Kidney capillary endothelial cell (primary cell): ENCODE measurements at regions not wholly inside any gene's neighbourhood (a gene's known extent, or its start where the extent isn't known, plus 50 kb on each side); places are given as distances from the start of the nearest gene placed in this dataset.

Experiments used
- DNase-seq: peaks from one replicate; pipeline ENCODE4 v3.0.0-alpha.2; 2018; ENCODE audit warnings: low spot score

DNA sequence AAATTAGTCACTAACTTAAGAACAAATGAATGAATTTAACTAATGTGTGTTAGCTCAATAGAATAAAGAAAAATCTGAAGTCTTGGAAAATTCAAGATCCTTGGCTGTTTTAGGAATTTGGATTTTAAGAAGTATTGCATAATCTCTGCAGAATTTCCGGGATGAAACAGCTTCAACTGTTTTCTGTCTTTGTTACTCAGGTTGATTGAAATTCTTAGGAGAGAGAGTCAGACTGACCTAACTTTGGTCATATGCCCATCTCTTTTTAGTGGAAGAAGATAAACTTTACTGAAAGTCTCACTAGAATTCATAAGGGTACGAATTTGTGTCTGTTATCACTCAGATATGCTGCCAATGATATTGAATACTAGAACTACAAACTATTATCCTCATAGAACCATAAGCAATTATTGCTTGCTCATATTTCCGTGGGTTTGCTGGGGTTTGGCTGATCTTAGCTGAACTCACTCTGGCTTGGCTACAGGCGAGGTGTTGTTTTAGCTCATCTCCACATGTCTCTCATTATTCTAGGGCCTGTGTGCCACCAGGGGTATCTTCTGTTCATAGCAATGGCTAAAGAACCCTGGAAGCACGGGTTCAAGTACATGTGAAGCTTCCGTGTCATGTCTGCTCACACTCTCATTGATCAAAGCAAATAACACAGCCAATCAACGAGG, 257.4 kb upstream of the NOVA1 start:
- no peak for DNase-seq

GRCh38 chr14:26856876-26857518, 259.2 kb upstream of the NOVA1 start:
- DNase-seq = no peak

DNA sequence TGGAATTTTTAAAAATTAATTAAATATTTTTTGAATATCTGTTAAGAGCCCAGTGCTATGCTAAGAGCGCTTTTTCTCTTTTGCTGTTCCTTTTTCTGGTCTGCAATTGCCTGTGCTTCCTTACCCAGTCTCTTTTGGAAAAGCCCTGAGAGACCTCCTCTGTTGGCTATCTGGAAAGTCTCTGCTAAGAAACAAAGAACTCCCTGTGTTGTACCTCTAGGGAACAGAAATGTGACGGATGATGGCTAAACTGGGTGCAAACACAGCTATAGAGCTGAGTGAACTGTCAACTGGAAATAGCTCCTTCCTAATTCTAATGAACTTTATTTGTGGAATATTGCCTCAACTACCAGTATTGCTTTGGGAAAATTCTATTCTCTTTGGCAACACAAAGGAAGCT, 261.6 kb upstream of the NOVA1 start:
- no peak for DNase-seq

DNA sequence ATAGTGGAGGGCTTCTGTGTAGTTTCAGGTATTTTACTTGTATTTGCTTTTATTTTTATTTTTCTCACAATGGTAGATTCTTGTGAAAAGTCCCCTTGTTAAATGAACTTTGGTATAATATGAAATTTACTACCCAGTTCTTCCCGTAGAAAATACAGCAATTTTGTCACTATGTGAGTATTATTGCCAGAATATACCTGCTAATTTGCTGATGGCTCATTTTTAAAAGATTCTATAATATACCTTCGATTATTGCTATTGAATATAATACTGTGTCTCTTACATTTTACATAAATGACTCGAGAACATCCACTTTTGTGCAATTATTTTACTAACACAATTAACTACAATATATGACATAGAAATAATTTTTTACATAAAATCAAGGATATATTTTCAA, 262.3 kb upstream of the NOVA1 start:
- DNase-seq = no peak

- no peak for DNase-seq
Observed at GRCh38 chr14:26863736-26864135, 265.9 kb upstream of the NOVA1 start.

- DNase-seq = no peak
Observed at GRCh38 chr14:26866721-26867120, 268.9 kb upstream of the NOVA1 start.

- DNase-seq = no peak
Observed at GRCh38 chr14:26867171-26867757, 269.4 kb upstream of the NOVA1 start.

- no peak for DNase-seq
Observed at GRCh38 chr14:26870096-26870495, 272.3 kb upstream of the NOVA1 start.

GRCh38 chr14:26870722-26871617, 273.1 kb upstream of the NOVA1 start:
- DNase-seq = no peak

DNA sequence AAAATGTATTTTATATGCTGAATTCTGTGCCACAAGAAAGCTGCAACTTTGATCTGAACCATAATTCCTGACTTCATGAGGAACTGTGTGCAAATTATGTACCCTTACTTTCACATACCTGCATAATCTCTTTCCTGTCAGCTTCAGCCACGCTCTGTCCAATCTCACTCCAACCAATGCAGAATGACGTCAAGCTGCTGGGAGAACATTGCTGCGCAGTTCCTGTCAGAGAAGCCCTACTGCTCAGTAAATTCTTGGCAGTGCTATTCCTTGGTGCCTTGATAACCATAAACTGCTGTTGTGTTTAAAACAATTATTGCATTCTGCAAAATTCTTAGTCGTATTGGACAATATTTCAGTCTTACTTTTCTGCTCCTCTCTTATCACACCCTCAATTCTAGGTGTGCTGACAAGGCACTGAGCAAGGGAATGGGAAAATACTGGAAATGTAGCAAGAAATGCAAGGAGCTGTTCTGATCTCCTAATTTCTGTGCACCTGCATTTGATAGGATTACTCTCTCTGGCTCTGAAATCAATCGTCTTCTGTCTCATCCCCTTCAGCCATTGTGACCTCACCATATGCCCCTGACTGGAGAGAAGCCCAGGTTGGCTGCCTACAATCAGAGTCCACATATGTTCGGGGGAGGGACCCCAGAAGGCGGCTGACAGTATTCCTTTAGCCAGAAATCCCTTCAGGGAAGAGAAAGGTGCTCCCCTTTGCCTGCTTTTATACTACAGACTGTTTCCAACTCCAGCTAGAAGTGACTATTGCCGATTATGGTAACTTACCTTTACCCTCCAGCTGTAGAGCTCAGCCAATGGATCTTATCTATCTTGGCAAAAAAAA, 274.9 kb upstream of the NOVA1 start:
- no peak for DNase-seq

- DNase-seq = no peak
Observed at GRCh38 chr14:26873362-26873960, 275.6 kb upstream of the NOVA1 start.

GRCh38 chr14:26887847-26888246, 290.0 kb upstream of the NOVA1 start:
- DNase-seq = no peak

GRCh38 chr14:26888592-26888991, 290.8 kb upstream of the NOVA1 start:
- DNase-seq = no peak

DNA sequence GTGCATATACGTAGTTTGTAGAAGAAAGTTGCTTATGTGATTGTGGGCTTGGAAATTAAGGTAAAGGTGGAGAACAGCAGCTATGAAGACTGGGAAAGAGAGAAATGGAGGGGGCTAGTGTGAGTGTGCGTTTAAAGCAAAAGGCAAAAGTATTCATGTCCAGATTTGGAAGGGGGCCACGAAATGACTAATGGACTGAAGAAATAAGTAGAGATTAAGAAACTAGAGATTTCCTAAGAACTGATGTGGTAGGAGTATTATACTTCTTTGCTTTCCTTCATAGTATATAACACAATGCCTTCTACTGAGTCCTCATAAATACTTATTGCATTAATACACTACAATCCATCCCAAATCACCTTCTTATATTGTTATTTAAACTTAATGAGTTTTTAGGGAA, 298.6 kb upstream of the NOVA1 start:
- DNase-seq = no peak

- no peak for DNase-seq
Observed at GRCh38 chr14:26897196-26897595, 299.4 kb upstream of the NOVA1 start.

GRCh38 chr14:26905229-26905628, 307.4 kb upstream of the NOVA1 start:
- no peak for DNase-seq

DNA sequence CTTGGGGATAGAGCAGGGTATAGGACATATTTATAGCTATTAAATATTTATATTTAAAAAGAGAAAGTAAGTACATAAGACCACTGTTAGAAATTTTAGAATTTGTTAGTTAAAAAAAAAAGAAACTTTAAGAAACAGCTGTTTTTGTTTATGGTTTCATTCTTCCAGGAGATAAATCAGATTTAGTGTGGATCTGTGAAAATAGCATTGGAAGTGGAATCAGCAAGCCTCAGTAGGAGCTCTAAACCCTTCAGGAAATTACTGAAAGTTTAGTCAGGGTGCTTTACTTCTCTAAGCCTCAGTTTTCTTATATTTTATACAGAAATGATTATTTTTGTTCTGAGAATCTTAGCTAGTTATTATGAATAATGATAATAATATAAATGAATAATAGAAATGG, 316.0 kb upstream of the NOVA1 start:
- DNase-seq = no peak

GRCh38 chr14:26917086-26917485, 319.3 kb upstream of the NOVA1 start:
- DNase-seq = peak; percentile 7

DNA sequence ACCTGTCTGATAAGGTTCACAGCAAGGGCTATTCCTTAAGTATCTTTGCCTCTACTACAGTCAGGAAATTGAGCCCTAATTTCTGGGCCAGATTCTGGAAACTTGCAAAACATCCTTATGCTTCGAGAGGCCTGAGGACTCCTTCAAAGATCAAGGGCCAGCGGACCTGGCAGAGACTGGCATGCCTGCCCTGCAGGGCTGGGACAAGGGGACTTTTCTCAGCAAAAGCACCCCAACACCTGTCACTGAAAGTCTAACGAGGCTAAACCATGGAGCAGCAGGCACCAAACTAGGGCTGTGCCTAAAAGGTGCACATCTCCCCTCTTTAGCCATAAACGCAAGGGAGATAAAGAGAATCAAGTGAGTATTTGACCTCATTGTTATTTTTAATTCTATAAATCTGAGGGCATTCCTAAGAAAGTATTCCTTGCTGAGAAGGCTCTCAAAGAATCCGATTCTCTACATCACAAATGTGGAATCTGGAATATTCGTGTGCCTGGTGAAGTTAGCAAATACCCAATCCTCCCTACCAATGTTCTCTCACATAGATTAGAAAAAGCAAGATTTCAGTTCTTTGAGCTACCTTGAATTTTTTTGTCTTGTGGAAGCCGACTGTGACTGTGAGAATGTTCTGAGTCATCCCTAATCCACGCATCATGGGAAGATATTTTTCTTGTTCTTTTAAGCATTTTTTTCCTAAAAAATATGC, 328.2 kb upstream of the NOVA1 start:
- no peak for DNase-seq

GRCh38 chr14:26926585-26926984, 328.8 kb upstream of the NOVA1 start:
- no peak for DNase-seq

DNA sequence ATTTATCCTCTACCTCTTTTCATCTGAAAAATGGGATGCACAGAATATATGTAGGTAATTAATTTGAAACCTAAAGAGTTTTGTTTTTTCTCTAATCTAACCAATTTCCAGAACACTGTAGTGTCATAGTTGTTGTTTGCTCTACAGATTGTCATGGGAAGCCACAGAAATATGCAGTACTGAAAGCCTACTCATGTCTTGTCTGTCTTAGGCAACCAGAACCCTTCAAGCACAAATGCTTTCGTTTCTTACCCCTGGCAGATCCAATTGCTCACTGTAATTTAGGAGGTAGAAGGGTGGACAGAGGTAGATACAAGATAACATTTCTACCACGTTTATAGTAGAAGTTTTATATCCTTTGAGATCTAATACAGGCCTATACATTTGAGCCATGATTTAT, 330.2 kb upstream of the NOVA1 start:
- DNase-seq = no peak
